Neuronal stem cell (in vitro differentiated cells): ENCODE measurements at regions not wholly inside any gene's neighbourhood (a gene's known extent, or its start where the extent isn't known, plus 50 kb on each side); places are given as distances from the start of the nearest gene placed in this dataset.
A peak's percentile ranks its signal among the peaks of the same experiment; 100 is the strongest.

ENCODE experiments used
- DNase-seq: peaks from one replicate; pipeline ENCODE4 v3.0.0-alpha.2; 2013; ENCODE audit warnings: low spot score
- H2AFZ ChIP-seq: one replicate; pipeline ENCODE4 v1.6.1; 2013; ENCODE audit warnings: mild to moderate bottlenecking, low read length, inconsistent platforms
- H2AK5ac ChIP-seq: 2 replicates; pipeline ENCODE4 v1.6.1; 2013; ENCODE audit warnings: low read depth, mild to moderate bottlenecking, inconsistent platforms, low read length, moderate library complexity, mixed read lengths
- H2BK120ac ChIP-seq: 2 replicates; pipeline ENCODE4 v1.6.1; 2013; ENCODE audit warnings: low read depth, mild to moderate bottlenecking, inconsistent platforms, low read length, moderate library complexity, mixed read lengths
- H2BK12ac ChIP-seq: one replicate; pipeline ENCODE4 v1.6.1; 2013; ENCODE audit warnings: low read length, inconsistent platforms
- H2BK15ac ChIP-seq: 2 replicates; pipeline ENCODE4 v1.6.1; 2013; ENCODE audit warnings: mild to moderate bottlenecking, low read length, inconsistent platforms, mixed read lengths
- H2BK5ac ChIP-seq: one replicate; pipeline ENCODE4 v1.6.1; 2013; ENCODE audit warnings: inconsistent platforms, mild to moderate bottlenecking, low read length, moderate library complexity
- H3K14ac ChIP-seq: one replicate; pipeline ENCODE4 v1.6.1; 2013; ENCODE audit warnings: low read length, inconsistent platforms
- H3K18ac ChIP-seq: 2 replicates; pipeline ENCODE4 v1.6.1; 2013; ENCODE audit warnings: low read length, inconsistent platforms
- H3K23ac ChIP-seq: 2 replicates; pipeline ENCODE4 v1.6.1; 2013; ENCODE audit warnings: low read depth, mild to moderate bottlenecking, mixed read lengths, low read length, inconsistent platforms; ENCODE audit not compliant: poor library complexity
- H3K27ac ChIP-seq: replicated peaks from 3 replicates; pipeline ENCODE4 v1.5.1; 2013; ENCODE audit warnings: low read length, inconsistent platforms
- H3K27me3 ChIP-seq, 3 experiments: 2 replicates each; pipeline ENCODE4 v1.6.1; 2013; ENCODE audit warnings: low read length in 3 of 3, mild to moderate bottlenecking in 2 of 3, inconsistent platforms in 1 of 3, low read depth in 1 of 3, mixed read lengths in 1 of 3, moderate library complexity in 1 of 3; ENCODE audit not compliant: control insufficient read depth in 3 of 3, insufficient read depth in 3 of 3
- H3K36me3 ChIP-seq, 2 donors: replicated peaks in 1 of 2; 2 replicates each; pipeline ENCODE4 v1.6.1; 2013; ENCODE audit warnings: low read length in 2 of 2; ENCODE audit not compliant: control insufficient read depth in 2 of 2, insufficient read depth in 2 of 2
- H3K4ac ChIP-seq: 2 replicates; pipeline ENCODE4 v1.6.1; 2013; ENCODE audit warnings: inconsistent platforms, mild to moderate bottlenecking, low read length, moderate library complexity
- H3K4me1 ChIP-seq, 2 donors: 1 replicate in 1 of 2; 2 replicates in 1 of 2; pipeline ENCODE4 v1.6.1; 2013; ENCODE audit warnings: low read length in 2 of 2, low read depth in 1 of 2; ENCODE audit not compliant: control insufficient read depth in 2 of 2, insufficient read depth in 1 of 2
- H3K4me2 ChIP-seq: one replicate; pipeline ENCODE4 v1.6.1; 2013; ENCODE audit warnings: mild to moderate bottlenecking, low read length, inconsistent platforms; ENCODE audit not compliant: insufficient read depth, poor library complexity, severe bottlenecking
- H3K4me3 ChIP-seq, 2 donors: 2 replicates each; pipeline ENCODE4 v1.5.1; 2013; ENCODE audit warnings: low read length in 2 of 2, mild to moderate bottlenecking in 2 of 2, inconsistent platforms in 1 of 2, moderate library complexity in 1 of 2
- H3K79me1 ChIP-seq: one replicate; pipeline ENCODE4 v1.6.1; 2013; ENCODE audit warnings: low read depth, mild to moderate bottlenecking, inconsistent platforms, low read length, moderate library complexity
- H3K9ac ChIP-seq: one replicate; pipeline ENCODE4 v1.6.1; 2013; ENCODE audit warnings: mild to moderate bottlenecking, low read depth, low read length, inconsistent platforms; ENCODE audit not compliant: poor library complexity
- H3K9me3 ChIP-seq, 2 donors: replicated peaks in 1 of 2; 2 replicates each; pipeline versions ENCODE3 to v1.6.1; 2013; ENCODE audit warnings: low read length in 2 of 2, mild to moderate bottlenecking in 2 of 2, inconsistent platforms in 1 of 2, low read depth in 1 of 2, mixed read lengths in 1 of 2, moderate library complexity in 1 of 2; ENCODE audit not compliant: control insufficient read depth in 2 of 2, insufficient read depth in 1 of 2
- H4K8ac ChIP-seq: one replicate; pipeline ENCODE4 v1.6.1; 2013; ENCODE audit warnings: low read depth, mild to moderate bottlenecking, inconsistent platforms, low read length, moderate library complexity
- H4K91ac ChIP-seq: one replicate; pipeline ENCODE4 v1.6.1; 2013; ENCODE audit warnings: low read length, low read depth, mild to moderate bottlenecking, inconsistent platforms; ENCODE audit not compliant: poor library complexity
- WGBS, 2 donors: extraction: QIAGEN DNeasy Blood & Tissue Kit; methylation state at CpG; one replicate each; pipeline ENCODE4 v1.1.7; 2013; ENCODE audit warnings: missing lambda C conversion rate in 2 of 2, mixed read lengths in 1 of 2; ENCODE audit not compliant: insufficient read length in 2 of 2, insufficient replicate concordance in 1 of 2; ENCODE audit errors: extremely low coverage in 2 of 2; 5-methylcytosine and 5-hydroxymethylcytosine counted together

- no peak overlapping the region for H3K23ac ChIP-seq
- H3K4me2 ChIP-seq = no peak overlapping the region
- H2AFZ ChIP-seq = no peak overlapping the region
- H2BK120ac ChIP-seq = no peak overlapping the region
- H4K91ac ChIP-seq = no peak overlapping the region
- no peak overlapping the region for H4K8ac ChIP-seq
- no peak overlapping the region for H3K9ac ChIP-seq
- no CpG with 5 or more reads among the region's 5 CpGs for WGBS, 2 donors
- no peaks in the 10 kb centered on the region for H3K79me1 ChIP-seq
- no peaks in the 10 kb centered on the region for H3K27me3 ChIP-seq
- H3K4ac ChIP-seq = no peak overlapping the region
- H3K27ac ChIP-seq = no peak overlapping the region
- H3K18ac ChIP-seq = no peak overlapping the region
- H3K4me1 ChIP-seq = peaks cover 0 to 2% of the 10 kb centered on the region in 2 donors
- no peak overlapping the region for H2AK5ac ChIP-seq
- no peaks in the 10 kb centered on the region for H3K9me3 ChIP-seq
- DNase-seq = no peak
- no peaks in the 10 kb centered on the region for H3K36me3 ChIP-seq
- no peak overlapping the region for H2BK15ac ChIP-seq
- no peak overlapping the region for H2BK12ac ChIP-seq
- no peak overlapping the region for H2BK5ac ChIP-seq
- H3K14ac ChIP-seq = no peak overlapping the region
- H3K4me3 ChIP-seq = no peak overlapping the region
Observed at GRCh38 chr20:56773749-56774148, 144.6 kb downstream of the TFAP2C start.

DNA sequence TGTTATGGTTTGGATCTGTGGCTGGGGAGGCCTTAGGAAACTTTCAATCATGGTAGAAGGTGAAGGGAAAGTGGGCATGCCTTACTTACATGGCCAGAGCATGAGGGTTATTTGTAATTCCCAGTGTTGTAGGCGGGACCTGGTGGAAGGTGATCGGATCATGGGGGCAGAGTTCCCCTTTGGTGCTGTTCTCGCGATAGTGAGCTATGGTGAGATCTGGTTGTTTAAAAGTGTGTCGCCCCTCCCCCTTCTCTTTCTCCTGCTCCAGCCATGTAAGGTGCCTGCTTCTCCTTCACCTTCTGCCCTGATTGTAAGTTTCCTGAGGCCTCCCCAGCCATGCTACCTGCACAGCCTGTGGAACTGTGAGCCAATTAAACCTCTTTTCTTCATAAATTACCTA lies 145.8 kb downstream of the TFAP2C start:
- no peaks in the 10 kb centered on the region for H3K9me3 ChIP-seq
- H3K4me1 ChIP-seq = peaks cover 0 to 2% of the 10 kb centered on the region in 2 donors
- no peak overlapping the region for H2BK120ac ChIP-seq
- H4K91ac ChIP-seq = no peak overlapping the region
- H3K9ac ChIP-seq = no peak overlapping the region
- H3K23ac ChIP-seq = no peak overlapping the region
- H4K8ac ChIP-seq = no peak overlapping the region
- H3K18ac ChIP-seq = no peak overlapping the region
- no peak overlapping the region for H3K4me3 ChIP-seq
- H3K27me3 ChIP-seq = no peaks in the 10 kb centered on the region
- no CpG with 5 or more reads among the region's 5 CpGs for WGBS, 2 donors
- DNase-seq = no peak
- no peak overlapping the region for H2AK5ac ChIP-seq
- H3K79me1 ChIP-seq = no peaks in the 10 kb centered on the region
- H2BK15ac ChIP-seq = no peak overlapping the region
- H2BK12ac ChIP-seq = no peak overlapping the region
- H3K27ac ChIP-seq = no peak overlapping the region
- H3K36me3 ChIP-seq = no peaks in the 10 kb centered on the region
- no peak overlapping the region for H3K4me2 ChIP-seq
- H3K4ac ChIP-seq = no peak overlapping the region
- no peak overlapping the region for H2AFZ ChIP-seq
- no peak overlapping the region for H2BK5ac ChIP-seq
- no peak overlapping the region for H3K14ac ChIP-seq

GRCh38 chr20:56776345-56776744 lies 147.2 kb downstream of the TFAP2C start:
- Histone ChIP-seq H2BK5ac (no peak overlapping the region), H3K23ac (no peak overlapping the region)
- no CpG with 5 or more reads among the region's 9 CpGs for whole genome bisulfite sequencing, 2 donors

DNA sequence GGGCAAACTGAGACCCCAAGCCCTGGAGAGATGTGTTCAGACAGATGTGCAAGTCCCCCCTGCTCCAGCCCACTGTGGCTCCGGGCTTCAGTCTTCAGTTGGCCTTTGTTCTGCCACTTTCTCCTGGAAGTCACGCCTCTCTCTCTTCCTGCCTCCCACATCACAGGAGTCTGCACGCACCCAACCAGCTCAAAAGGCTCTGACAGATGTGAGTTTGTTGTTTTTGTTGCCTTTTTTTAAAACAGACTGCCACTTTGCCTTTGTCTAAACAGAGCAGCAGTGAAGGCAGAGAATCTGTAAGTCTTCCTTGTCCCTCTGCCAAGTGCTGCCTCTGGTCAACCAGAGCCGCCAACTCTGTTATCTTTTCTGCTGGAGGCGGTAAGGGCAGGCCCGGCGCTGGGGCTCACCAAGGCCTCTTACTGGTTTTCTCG lies 149.7 kb downstream of the TFAP2C start:
- Histone ChIP-seq H3K23ac (no peak overlapping the region), H2BK120ac (no peak overlapping the region), H2AFZ (peak overlapping the region; percentile 44), H3K4me1 (peaks cover 0 to 2% of the 10 kb centered on the region in 2 donors), H3K27ac (no peak overlapping the region), H3K27me3 (no peaks in the 10 kb centered on the region), H2BK5ac (no peak overlapping the region), H3K9ac (no peak overlapping the region), H3K4ac (no peak overlapping the region), H3K9me3 (no peaks in the 10 kb centered on the region), H2BK15ac (no peak overlapping the region), H3K14ac (no peak overlapping the region), H3K4me2 (no peak overlapping the region), H4K91ac (no peak overlapping the region), H4K8ac (no peak overlapping the region), H2AK5ac (no peak overlapping the region), H3K18ac (no peak overlapping the region), H3K79me1 (no peaks in the 10 kb centered on the region), H2BK12ac (no peak overlapping the region), H3K4me3 (no peak overlapping the region), H3K36me3 (no peaks in the 10 kb centered on the region)
- WGBS, 2 donors = no CpG with 5 or more reads among the region's 8 CpGs
- no peak for DNase-seq

More at GRCh38 chr20:56776345-56776744, 147.2 kb downstream of the TFAP2C start:
- Histone ChIP-seq H4K8ac (no peak overlapping the region), H4K91ac (no peak overlapping the region), H3K4me2 (no peak overlapping the region), H3K4me1 (peaks cover 0 to 2% of the 10 kb centered on the region in 2 donors), H3K4ac (no peak overlapping the region), H3K27me3 (no peaks in the 10 kb centered on the region), H2AFZ (no peak overlapping the region), H2AK5ac (no peak overlapping the region), H3K14ac (no peak overlapping the region), H2BK120ac (no peak overlapping the region), H3K79me1 (no peaks in the 10 kb centered on the region), H3K27ac (no peak overlapping the region), H3K9me3 (no peaks in the 10 kb centered on the region), H3K4me3 (no peak overlapping the region), H3K9ac (peak overlapping the region; percentile 24), H2BK12ac (no peak overlapping the region), H2BK15ac (no peak overlapping the region), H3K18ac (no peak overlapping the region), H3K36me3 (no peaks in the 10 kb centered on the region)
- DNase-seq = no peak
